ENCODE measurements at regions not wholly inside any gene's neighbourhood (a gene's known extent, or its start where the extent isn't known, plus 50 kb on each side); places are given as distances from the start of the nearest gene placed in this dataset.
"Not testable (repeated sequence)": the region's sequence is repeated elsewhere in the genome, so short reads cannot be mapped to it uniquely, and the experiment has no call there.

DNA sequence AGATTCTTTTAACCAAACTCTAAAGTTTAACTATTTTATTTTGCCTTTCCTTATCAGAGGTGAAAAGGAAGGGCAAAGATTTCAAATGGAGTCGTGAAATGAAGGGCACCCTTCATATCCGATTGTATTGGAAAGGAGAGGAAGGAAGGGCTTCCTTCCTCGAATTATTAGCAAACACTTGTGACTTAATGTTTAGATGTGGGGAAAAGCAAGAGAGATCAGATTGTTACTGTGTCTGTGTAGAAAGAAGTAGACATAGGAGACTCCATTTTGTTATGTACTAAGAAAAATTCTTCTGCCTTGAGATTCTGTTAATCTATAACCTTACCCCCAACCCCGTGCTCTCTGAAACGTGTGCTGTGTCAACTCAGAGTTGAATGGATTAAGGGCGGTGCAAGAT, 291.5 kb downstream of the ABCC12 start:
- H3K4me3 ChIP-seq (ENCODE audit: low read length in 2 of 2); H3K27me3 ChIP-seq (ENCODE audit: control insufficient read depth in 2 of 2, insufficient read depth in 1 of 2, low read length in 1 of 2); H3K4me1 ChIP-seq (ENCODE audit: control insufficient read depth in 2 of 2, insufficient read depth in 2 of 2, low read length in 2 of 2); DNase-seq (ENCODE audit: low read depth in 6 of 9, low spot score in 9 of 9); H3K36me3 ChIP-seq (ENCODE audit: control insufficient read depth in 2 of 2, insufficient read depth in 2 of 2, low read length in 1 of 2); H3K9me3 ChIP-seq (ENCODE audit: control insufficient read depth in 2 of 2, insufficient read depth in 1 of 2, low read length in 1 of 2); H3K27ac ChIP-seq (ENCODE audit: low read depth in 1 of 2, low read length in 1 of 2): not testable (repeated sequence)
- 38% methylated on average over 6 of the region's 6 CpGs for WGBS

DNA sequence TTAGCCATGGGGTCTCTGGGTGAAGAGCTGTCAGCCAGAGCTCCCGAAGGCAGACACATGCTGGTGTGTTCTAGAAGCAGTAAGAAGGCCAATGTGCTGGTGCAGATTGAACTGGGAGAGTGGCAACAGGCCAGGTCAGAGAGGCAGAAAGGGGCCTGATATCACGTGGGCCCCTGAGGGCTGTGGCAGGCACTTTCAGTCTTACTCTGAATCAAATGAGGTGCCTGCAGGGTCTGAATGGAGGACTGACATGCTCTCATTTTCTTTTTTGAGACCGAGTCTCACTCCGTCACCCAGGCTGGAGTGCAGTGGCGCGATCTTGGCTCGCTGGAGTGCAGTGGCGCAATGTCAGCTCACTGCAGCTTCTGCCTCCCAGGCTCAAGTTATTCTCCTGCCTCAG, 293.8 kb downstream of the ABCC12 start:
- Histone ChIP-seq H3K36me3 (ENCODE audit: control insufficient read depth in 2 of 2, insufficient read depth in 2 of 2, low read length in 1 of 2) (no peaks in the 10 kb centered on the region), H3K4me3 (ENCODE audit: low read length in 2 of 2) (no peak overlapping the region), H3K27ac (ENCODE audit: low read depth in 1 of 2, low read length in 1 of 2) (no peak overlapping the region), H3K9me3 (ENCODE audit: control insufficient read depth in 2 of 2, insufficient read depth in 1 of 2, low read length in 1 of 2) (no peaks in the 10 kb centered on the region), H3K4me1 (ENCODE audit: control insufficient read depth in 2 of 2, insufficient read depth in 2 of 2, low read length in 2 of 2) (no peaks in the 10 kb centered on the region), H3K27me3 (ENCODE audit: control insufficient read depth in 2 of 2, insufficient read depth in 1 of 2, low read length in 1 of 2) (no peaks in the 10 kb centered on the region)
- 79% methylated on average over 8 of the region's 8 CpGs for WGBS
- no peak for DNase-seq (ENCODE audit: low read depth in 6 of 9, low spot score in 9 of 9)

GRCh38 chr16:47858333-47858982, 297.3 kb downstream of the ABCC12 start:
- 76% methylated on average over 9 of the region's 9 CpGs for WGBS
- H3K4me3 ChIP-seq (ENCODE audit: low read length in 2 of 2), result no peak overlapping the region
- H3K4me1 ChIP-seq (ENCODE audit: control insufficient read depth in 2 of 2, insufficient read depth in 2 of 2, low read length in 2 of 2), result no peaks in the 10 kb centered on the region
- DNase-seq (ENCODE audit: low read depth in 6 of 9, low spot score in 9 of 9), result no peak
- H3K9me3 ChIP-seq (ENCODE audit: control insufficient read depth in 2 of 2, insufficient read depth in 1 of 2, low read length in 1 of 2), result peaks cover 0 to 7% of the 10 kb centered on the region in 2 donors
- H3K27me3 ChIP-seq (ENCODE audit: control insufficient read depth in 2 of 2, insufficient read depth in 1 of 2, low read length in 1 of 2), result no peaks in the 10 kb centered on the region
- no peaks in the 10 kb centered on the region for H3K36me3 ChIP-seq (ENCODE audit: control insufficient read depth in 2 of 2, insufficient read depth in 2 of 2, low read length in 1 of 2)
- no peak overlapping the region for H3K27ac ChIP-seq (ENCODE audit: low read depth in 1 of 2, low read length in 1 of 2)

DNA sequence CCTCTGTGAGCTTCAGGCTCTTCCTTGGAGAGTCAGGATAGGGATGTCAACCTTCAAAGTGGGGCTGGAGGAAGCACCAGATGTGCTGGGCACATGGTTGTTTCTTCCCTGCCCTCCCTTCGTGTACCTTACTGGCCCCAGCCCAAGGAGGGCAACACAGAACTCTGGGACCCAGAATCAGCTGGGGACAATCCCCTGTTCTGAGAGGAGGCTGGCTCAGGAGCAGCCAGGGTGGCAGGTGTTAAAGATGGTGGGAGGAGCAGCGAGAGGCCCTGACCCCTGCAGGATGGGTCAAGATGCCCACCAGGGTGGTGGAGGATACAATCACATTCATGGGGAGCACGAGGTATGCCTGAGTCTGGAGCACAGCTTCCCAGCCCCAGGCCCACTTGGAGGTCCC, 300.4 kb downstream of the ABCC12 start:
- no peak overlapping the region for H3K4me3 ChIP-seq (ENCODE audit: low read length in 2 of 2)
- no peak overlapping the region for H3K27ac ChIP-seq (ENCODE audit: low read depth in 1 of 2, low read length in 1 of 2)
- no peak for DNase-seq (ENCODE audit: low read depth in 6 of 9, low spot score in 9 of 9)
- H3K27me3 ChIP-seq (ENCODE audit: control insufficient read depth in 2 of 2, insufficient read depth in 1 of 2, low read length in 1 of 2), result no peaks in the 10 kb centered on the region
- H3K4me1 ChIP-seq (ENCODE audit: control insufficient read depth in 2 of 2, insufficient read depth in 2 of 2, low read length in 2 of 2), result no peaks in the 10 kb centered on the region
- 86% methylated on average over 3 of the region's 3 CpGs for WGBS
- H3K9me3 ChIP-seq (ENCODE audit: control insufficient read depth in 2 of 2, insufficient read depth in 1 of 2, low read length in 1 of 2), result peaks cover 0 to 7% of the 10 kb centered on the region in 2 donors
- H3K36me3 ChIP-seq (ENCODE audit: control insufficient read depth in 2 of 2, insufficient read depth in 2 of 2, low read length in 1 of 2), result no peaks in the 10 kb centered on the region

DNA sequence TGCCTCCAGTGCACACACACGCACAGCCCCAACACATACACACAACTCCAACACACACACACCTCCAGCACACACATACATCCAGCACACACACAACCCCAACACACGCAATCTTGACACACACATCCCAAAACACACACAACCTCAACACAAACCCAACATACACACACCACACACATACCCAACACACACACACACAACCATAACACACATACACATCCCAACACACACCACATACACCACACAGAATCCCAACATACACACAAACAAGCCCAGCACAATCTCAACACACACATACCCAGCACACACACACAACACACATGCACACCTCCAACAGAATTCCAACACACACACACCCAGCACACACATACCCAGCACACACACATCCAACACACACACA, 301.1 kb downstream of the ABCC12 start:
- DNase-seq (ENCODE audit: low read depth in 6 of 9, low spot score in 9 of 9), result no peak
- Histone ChIP-seq H3K4me3 (ENCODE audit: low read length in 2 of 2) (no peak overlapping the region), H3K36me3 (ENCODE audit: control insufficient read depth in 2 of 2, insufficient read depth in 2 of 2, low read length in 1 of 2) (no peaks in the 10 kb centered on the region), H3K27me3 (ENCODE audit: control insufficient read depth in 2 of 2, insufficient read depth in 1 of 2, low read length in 1 of 2) (no peaks in the 10 kb centered on the region), H3K4me1 (ENCODE audit: control insufficient read depth in 2 of 2, insufficient read depth in 2 of 2, low read length in 2 of 2) (no peaks in the 10 kb centered on the region), H3K9me3 (ENCODE audit: control insufficient read depth in 2 of 2, insufficient read depth in 1 of 2, low read length in 1 of 2) (peaks cover 0 to 7% of the 10 kb centered on the region in 2 donors), H3K27ac (ENCODE audit: low read depth in 1 of 2, low read length in 1 of 2) (no peak overlapping the region)
- WGBS, result 95% methylated on average over 2 of the region's 2 CpGs

GRCh38 chr16:47852991-47853390, 302.8 kb downstream of the ABCC12 start:
- Histone ChIP-seq H3K9me3 (ENCODE audit: control insufficient read depth in 2 of 2, insufficient read depth in 1 of 2, low read length in 1 of 2) (peaks cover 0 to 7% of the 10 kb centered on the region in 2 donors), H3K4me1 (ENCODE audit: control insufficient read depth in 2 of 2, insufficient read depth in 2 of 2, low read length in 2 of 2) (no peaks in the 10 kb centered on the region), H3K36me3 (ENCODE audit: control insufficient read depth in 2 of 2, insufficient read depth in 2 of 2, low read length in 1 of 2) (no peaks in the 10 kb centered on the region), H3K4me3 (ENCODE audit: low read length in 2 of 2) (no peak overlapping the region), H3K27me3 (ENCODE audit: control insufficient read depth in 2 of 2, insufficient read depth in 1 of 2, low read length in 1 of 2) (no peaks in the 10 kb centered on the region), H3K27ac (ENCODE audit: low read depth in 1 of 2, low read length in 1 of 2) (no peak overlapping the region)
- DNase-seq (ENCODE audit: low read depth in 6 of 9, low spot score in 9 of 9), result no peak
- WGBS, result 86% methylated on average over 6 of the region's 6 CpGs

GRCh38 chr16:47851146-47851545, 304.6 kb downstream of the ABCC12 start:
- Histone ChIP-seq H3K4me3 (ENCODE audit: low read length in 2 of 2) (no peak overlapping the region), H3K4me1 (ENCODE audit: control insufficient read depth in 2 of 2, insufficient read depth in 2 of 2, low read length in 2 of 2) (no peaks in the 10 kb centered on the region), H3K27me3 (ENCODE audit: control insufficient read depth in 2 of 2, insufficient read depth in 1 of 2, low read length in 1 of 2) (no peaks in the 10 kb centered on the region), H3K9me3 (ENCODE audit: control insufficient read depth in 2 of 2, insufficient read depth in 1 of 2, low read length in 1 of 2) (peaks cover 0 to 7% of the 10 kb centered on the region in 2 donors), H3K27ac (ENCODE audit: low read depth in 1 of 2, low read length in 1 of 2) (no peak overlapping the region), H3K36me3 (ENCODE audit: control insufficient read depth in 2 of 2, insufficient read depth in 2 of 2, low read length in 1 of 2) (no peaks in the 10 kb centered on the region)
- DNase-seq (ENCODE audit: low read depth in 6 of 9, low spot score in 9 of 9), result no peak
- 76% methylated on average over 8 of the region's 8 CpGs for whole genome bisulfite sequencing

DNA sequence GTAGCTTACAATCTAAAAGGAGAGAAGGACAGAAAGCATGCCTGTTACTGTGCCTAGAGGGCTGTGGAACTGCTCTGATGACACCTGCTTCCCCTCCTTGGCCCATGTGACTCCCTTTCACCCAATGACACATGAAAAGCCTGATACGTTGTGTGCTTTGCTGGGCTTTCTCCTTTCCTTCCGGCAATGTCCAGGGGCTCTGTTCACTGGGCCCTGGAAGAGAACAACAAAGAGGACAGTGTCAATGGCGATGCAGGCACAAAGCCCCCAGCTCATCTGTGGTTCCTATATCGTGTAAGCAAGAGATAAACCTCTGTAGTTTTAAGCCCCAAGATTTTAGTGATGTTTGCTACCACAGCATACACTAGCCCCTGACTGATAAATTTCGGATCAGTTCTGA, 306.1 kb downstream of the ABCC12 start:
- no peak for DNase-seq (ENCODE audit: low read depth in 6 of 9, low spot score in 9 of 9)
- WGBS, result 86% methylated on average over 5 of the region's 5 CpGs

GRCh38 chr16:47848421-47849109, 307.2 kb downstream of the ABCC12 start:
- Histone ChIP-seq H3K9me3 (ENCODE audit: control insufficient read depth in 2 of 2, insufficient read depth in 1 of 2, low read length in 1 of 2) (no peaks in the 10 kb centered on the region), H3K4me3 (ENCODE audit: low read length in 2 of 2) (no peak overlapping the region), H3K27ac (ENCODE audit: low read depth in 1 of 2, low read length in 1 of 2) (no peak overlapping the region), H3K4me1 (ENCODE audit: control insufficient read depth in 2 of 2, insufficient read depth in 2 of 2, low read length in 2 of 2) (no peaks in the 10 kb centered on the region), H3K27me3 (ENCODE audit: control insufficient read depth in 2 of 2, insufficient read depth in 1 of 2, low read length in 1 of 2) (no peaks in the 10 kb centered on the region), H3K36me3 (ENCODE audit: control insufficient read depth in 2 of 2, insufficient read depth in 2 of 2, low read length in 1 of 2) (no peaks in the 10 kb centered on the region)
- no peak for DNase-seq (ENCODE audit: low read depth in 6 of 9, low spot score in 9 of 9)
- WGBS, result 65% methylated on average over 5 of the region's 5 CpGs

More for the DNA sequence above, 306.1 kb downstream of the ABCC12 start:
- Histone ChIP-seq H3K27ac (ENCODE audit: low read depth in 1 of 2, low read length in 1 of 2) (no peak overlapping the region), H3K27me3 (ENCODE audit: control insufficient read depth in 2 of 2, insufficient read depth in 1 of 2, low read length in 1 of 2) (no peaks in the 10 kb centered on the region), H3K9me3 (ENCODE audit: control insufficient read depth in 2 of 2, insufficient read depth in 1 of 2, low read length in 1 of 2) (peaks cover 0 to 7% of the 10 kb centered on the region in 2 donors), H3K4me3 (ENCODE audit: low read length in 2 of 2) (no peak overlapping the region), H3K4me1 (ENCODE audit: control insufficient read depth in 2 of 2, insufficient read depth in 2 of 2, low read length in 2 of 2) (no peaks in the 10 kb centered on the region), H3K36me3 (ENCODE audit: control insufficient read depth in 2 of 2, insufficient read depth in 2 of 2, low read length in 1 of 2) (no peaks in the 10 kb centered on the region)
